ENCODE measurements at regions not wholly inside any gene's neighbourhood (a gene's known extent, or its start where the extent isn't known, plus 50 kb on each side); places are given as distances from the start of the nearest gene placed in this dataset.

GRCh38 chr10:24150853-24151252 is 58.1 kb upstream of the KIAA1217 start:
- Histone ChIP-seq H3K4me3 (ENCODE audit: low read length) (no peak overlapping the region), H3K27ac (ENCODE audit: low read length) (no peak overlapping the region), H3F3A (ENCODE audit: insufficient read depth, low read length, poor library complexity, severe bottlenecking) (no peaks in the 10 kb centered on the region), H3K79me2 (replicated peaks; ENCODE audit: insufficient read depth, low read length) (no peaks in the 10 kb centered on the region), H3K9ac (ENCODE audit: low read length) (no peak overlapping the region), H2AFZ (ENCODE audit: low read depth, low read length) (no peak overlapping the region), H3K4me2 (ENCODE audit: low read length) (no peak overlapping the region), H3K9me3 (ENCODE audit: low read length) (no peaks in the 10 kb centered on the region), H3K36me3 (ENCODE audit: insufficient read depth, low read length) (no peaks in the 10 kb centered on the region), H3K9me2 (ENCODE audit: insufficient read depth, low read length) (no peaks in the 10 kb centered on the region), H3K27me3 (ENCODE audit: insufficient read depth, low read depth, low read length) (no peaks in the 10 kb centered on the region), H4K20me1 (ENCODE audit: insufficient read depth) (no peaks in the 10 kb centered on the region)
- TF ChIP-seq MXI1 (conservative IDR thresholded peaks at IDR 0.05; ENCODE audit: poor library complexity, severe bottlenecking) (no peak), EZH2 (IDR thresholded peaks at IDR 0.05; ENCODE audit: borderline replicate concordance, insufficient read depth, low read length, poor library complexity, severe bottlenecking) (no peak), TAF1 (IDR thresholded peaks at IDR 0.05; ENCODE audit: low read depth) (no peak), SMC3 (conservative IDR thresholded peaks at IDR 0.05; ENCODE audit: poor library complexity) (no peak), EP300 (conservative IDR thresholded peaks at IDR 0.05; ENCODE audit: poor library complexity, severe bottlenecking) (no peak), REST (IDR thresholded peaks at IDR 0.05; ENCODE audit: borderline replicate concordance) (no peak), RAD21 (conservative IDR thresholded peaks at IDR 0.05) (no peak)

- no peaks in the 10 kb centered on the region for H4K20me1 ChIP-seq (ENCODE audit: insufficient read depth)
These were observed 56.7 kb upstream of the KIAA1217 start for GRCh38 chr10:24152270-24152669.

More at GRCh38 chr10:24152270-24152669, 56.7 kb upstream of the KIAA1217 start:
- no peaks in the 10 kb centered on the region for H3F3A ChIP-seq (ENCODE audit: insufficient read depth, low read length, poor library complexity, severe bottlenecking)
- TF ChIP-seq MXI1 (conservative IDR thresholded peaks at IDR 0.05; ENCODE audit: poor library complexity, severe bottlenecking) (no peak), EZH2 (IDR thresholded peaks at IDR 0.05; ENCODE audit: borderline replicate concordance, insufficient read depth, low read length, poor library complexity, severe bottlenecking) (no peak), SMC3 (conservative IDR thresholded peaks at IDR 0.05; ENCODE audit: poor library complexity) (no peak), RAD21 (conservative IDR thresholded peaks at IDR 0.05) (no peak), TAF1 (IDR thresholded peaks at IDR 0.05; ENCODE audit: low read depth) (no peak), POLR2AphosphoS5 (IDR thresholded peaks at IDR 0.05) (no peak), CTCF (IDR thresholded peaks at IDR 0.05; ENCODE audit: poor library complexity, severe bottlenecking) (no peak), EP300 (conservative IDR thresholded peaks at IDR 0.05; ENCODE audit: poor library complexity, severe bottlenecking) (no peak), REST (IDR thresholded peaks at IDR 0.05; ENCODE audit: borderline replicate concordance) (no peak)
- no peaks in the 10 kb centered on the region for H3K27me3 ChIP-seq (ENCODE audit: insufficient read depth, low read depth, low read length)
- H3K9me3 ChIP-seq (ENCODE audit: low read length), result no peaks in the 10 kb centered on the region
- no peaks in the 10 kb centered on the region for H3K79me2 ChIP-seq (replicated peaks; ENCODE audit: insufficient read depth, low read length)
- H3K4me2 ChIP-seq (ENCODE audit: low read length), result no peak overlapping the region
- no peak overlapping the region for H3K4me3 ChIP-seq (ENCODE audit: low read length)
- H3K9me2 ChIP-seq (ENCODE audit: insufficient read depth, low read length), result no peaks in the 10 kb centered on the region
- H3K36me3 ChIP-seq (ENCODE audit: insufficient read depth, low read length), result no peaks in the 10 kb centered on the region
- no peak overlapping the region for H3K27ac ChIP-seq (ENCODE audit: low read length)
- H3K9ac ChIP-seq (ENCODE audit: low read length), result no peak overlapping the region
- no peak overlapping the region for H2AFZ ChIP-seq (ENCODE audit: low read depth, low read length)

All from neural cell (in vitro differentiated cells).